ENCODE measurements at regions not wholly inside any gene's neighbourhood (a gene's known extent, or its start where the extent isn't known, plus 50 kb on each side); places are given as distances from the start of the nearest gene placed in this dataset.

GRCh38 chr5:60010853-60011252 is 117.3 kb upstream of the PDE4D start:
- TF ChIP-seq KLF13 (CRISPR knock-in tag; IDR thresholded peaks at IDR 0.05) = no peak
- no peak for TF ChIP-seq HMGXB4 (CRISPR knock-in tag; IDR thresholded peaks at IDR 0.05; ENCODE audit: borderline replicate concordance in 1 of 2, low read depth in 1 of 2)
- TF ChIP-seq NKX3-1 (CRISPR knock-in tag; IDR thresholded peaks at IDR 0.05) = no peak
